ENCODE measurements at regions not wholly inside any gene's neighbourhood (a gene's known extent, or its start where the extent isn't known, plus 50 kb on each side); places are given as distances from the start of the nearest gene placed in this dataset.

DNA sequence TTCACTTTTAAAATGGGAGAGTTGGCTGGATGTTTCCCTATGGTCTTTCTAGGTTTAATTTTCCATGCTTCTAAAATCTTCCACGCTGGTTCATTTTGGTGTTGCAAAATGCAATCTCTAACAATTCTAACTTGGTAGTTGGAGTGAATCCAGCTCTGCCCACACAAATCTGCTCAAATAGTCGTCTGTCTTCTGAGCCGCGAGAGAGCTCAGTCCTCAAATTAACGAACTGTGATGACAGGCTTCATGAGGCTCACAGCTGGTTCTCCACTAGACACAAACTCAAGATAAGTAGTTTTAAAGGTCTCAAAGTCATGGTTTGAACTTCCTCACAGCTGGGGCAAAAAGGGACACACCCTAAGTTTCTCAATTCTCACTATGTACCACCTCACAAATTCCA is 178.6 kb upstream of the LYSMD4 start:
- TF ChIP-seq CSRNP3 (CRISPR knock-in tag; IDR thresholded peaks at IDR 0.05), result no peak
- no peak for TF ChIP-seq RARB (CRISPR knock-in tag; IDR thresholded peaks at IDR 0.05)
- no peak for TF ChIP-seq ZNF565 (CRISPR knock-in tag; conservative IDR thresholded peaks at IDR 0.05; ENCODE audit: low read depth)
- TF ChIP-seq ZNF8 (CRISPR knock-in tag; IDR thresholded peaks at IDR 0.05), result no peak
- no peak for TF ChIP-seq PATZ1 (CRISPR knock-in tag; IDR thresholded peaks at IDR 0.05; ENCODE audit: borderline replicate concordance)
- no peak for TF ChIP-seq ZC3H10 (CRISPR knock-in tag; IDR thresholded peaks at IDR 0.05)

Data from SK-N-SH treated with all-trans-retinoic acid at 6 μM for 48 hours (cell line).